DND-41 (cell line): ENCODE measurements at regions not wholly inside any gene's neighbourhood (a gene's known extent, or its start where the extent isn't known, plus 50 kb on each side); places are given as distances from the start of the nearest gene placed in this dataset.

Source experiments
- ATAC-seq: fragments of 200-7000 bp; cut with Tn5 transposase; 3 replicates; pipeline ENCODE4 v1.9.1; 2021; ENCODE audit warnings: low read depth; ENCODE audit not compliant: insufficient read depth
- DNase-seq: peaks from one replicate; pipeline ENCODE4 v3.0.0-alpha.2; 2020
- H2AFZ ChIP-seq: 2 replicates; pipeline ENCODE4 v1.6.0; 2012; ENCODE audit warnings: low read depth, low read length
- H3K27ac ChIP-seq: 2 replicates; pipeline ENCODE4 v1.5.1; 2012; ENCODE audit warnings: low read length, inconsistent platforms
- H3K27me3 ChIP-seq: fragments of 200-600 bp; sonication (generic); 2 replicates; pipeline ENCODE4 v1.6.0; 2012; ENCODE audit warnings: low read length, mild to moderate bottlenecking, inconsistent platforms; ENCODE audit not compliant: insufficient read depth, poor library complexity
- H3K36me3 ChIP-seq: 2 replicates; pipeline ENCODE4 v1.5.1; 2012; ENCODE audit warnings: low read length, inconsistent platforms; ENCODE audit not compliant: insufficient read depth
- H3K4me1 ChIP-seq: 2 replicates; pipeline ENCODE4 v1.5.1; 2012; ENCODE audit warnings: mild to moderate bottlenecking, low read length; ENCODE audit not compliant: insufficient read depth
- H3K4me2 ChIP-seq: 2 replicates; pipeline ENCODE4 v1.6.0; 2012; ENCODE audit warnings: mild to moderate bottlenecking, moderate library complexity, low read length, inconsistent platforms; ENCODE audit not compliant: insufficient read depth
- H3K4me3 ChIP-seq, 2 experiments: fragments of 200-600 bp in 1 of 2; shearing (Covaris generic) in 1 of 2; 2 replicates each; pipeline ENCODE4 v1.5.1; 2012 to 2016; ENCODE audit warnings: inconsistent platforms in 2 of 2, low read length in 2 of 2, mild to moderate bottlenecking in 2 of 2, low read depth in 1 of 2, moderate library complexity in 1 of 2
- H3K79me2 ChIP-seq: 2 replicates; pipeline ENCODE4 v1.6.0; 2012; ENCODE audit warnings: low read length, inconsistent platforms; ENCODE audit not compliant: insufficient read depth
- H3K9ac ChIP-seq: 2 replicates; pipeline ENCODE4 v1.6.0; 2012; ENCODE audit warnings: low read depth, mild to moderate bottlenecking, inconsistent platforms, low read length, moderate library complexity
- H3K9me3 ChIP-seq: 2 replicates; pipeline ENCODE4 v1.5.1; 2012; ENCODE audit warnings: low read length, moderate library complexity, mild to moderate bottlenecking, inconsistent platforms; ENCODE audit not compliant: insufficient read depth, severe bottlenecking
- H4K20me1 ChIP-seq: 2 replicates; pipeline ENCODE4 v1.6.0; 2012; ENCODE audit warnings: low read length; ENCODE audit not compliant: insufficient read depth
- CTCF ChIP-seq: IDR thresholded peaks from 2 replicates; pipeline ENCODE4 v1.5.1; 2012; ENCODE audit warnings: borderline replicate concordance, low read length, moderate library complexity, mild to moderate bottlenecking; ENCODE audit not compliant: poor library complexity, severe bottlenecking; ENCODE audit errors: extremely low read depth
- EZH2 ChIP-seq: IDR thresholded peaks from 3 replicates; pipeline ENCODE4 v1.6.1; 2012; ENCODE audit warnings: borderline replicate concordance, low read depth, mild to moderate bottlenecking, moderate library complexity, low read length, inconsistent platforms; ENCODE audit not compliant: severe bottlenecking

GRCh38 chr6:113258771-113259170 lies 598.4 kb upstream of the MARCKS start:
- no peak overlapping the region for H3K27ac ChIP-seq
- H3K4me2 ChIP-seq: no peak overlapping the region
- DNase-seq (no peak), ATAC-seq (no peak)
- no peak overlapping the region for H2AFZ ChIP-seq
- no peaks in the 10 kb centered on the region for H3K27me3 ChIP-seq
- H3K79me2 ChIP-seq: no peaks in the 10 kb centered on the region
- no peak overlapping the region for H3K9ac ChIP-seq
- no peak overlapping the region for H3K4me3 ChIP-seq
- TF ChIP-seq EZH2 (no peak), CTCF (no peak)
- H3K36me3 ChIP-seq: no peaks in the 10 kb centered on the region
- H3K9me3 ChIP-seq: no peaks in the 10 kb centered on the region
- no peaks in the 10 kb centered on the region for H4K20me1 ChIP-seq
- H3K4me1 ChIP-seq: no peaks in the 10 kb centered on the region

GRCh38 chr6:113271437-113271836 lies 585.7 kb upstream of the MARCKS start:
- H3K9ac ChIP-seq: no peak overlapping the region
- no peaks in the 10 kb centered on the region for H4K20me1 ChIP-seq
- H3K4me3 ChIP-seq: no peak overlapping the region
- H3K9me3 ChIP-seq: peaks cover 23% of the 10 kb centered on the region
- TF ChIP-seq EZH2 (no peak), CTCF (no peak)
- no peaks in the 10 kb centered on the region for H3K36me3 ChIP-seq
- no peak overlapping the region for H3K4me2 ChIP-seq
- no peaks in the 10 kb centered on the region for H3K27me3 ChIP-seq
- H3K27ac ChIP-seq: no peak overlapping the region
- H3K4me1 ChIP-seq: no peaks in the 10 kb centered on the region
- no peak for DNase-seq
- H3K79me2 ChIP-seq: no peaks in the 10 kb centered on the region
- ATAC-seq: no peak
- no peak overlapping the region for H2AFZ ChIP-seq

- ATAC-seq: no peak
- Histone ChIP-seq H4K20me1 (no peaks in the 10 kb centered on the region), H3K4me2 (no peak overlapping the region), H3K4me1 (no peaks in the 10 kb centered on the region), H3K9me3 (no peaks in the 10 kb centered on the region), H2AFZ (no peak overlapping the region), H3K79me2 (no peaks in the 10 kb centered on the region), H3K27me3 (no peaks in the 10 kb centered on the region), H3K4me3 (no peak overlapping the region), H3K36me3 (no peaks in the 10 kb centered on the region), H3K27ac (no peak overlapping the region), H3K9ac (no peak overlapping the region)
- no peak for DNase-seq
- TF ChIP-seq CTCF (no peak), EZH2 (no peak)
Observed at GRCh38 chr6:113276601-113277000, 580.5 kb upstream of the MARCKS start.

GRCh38 chr6:113277111-113277510 lies 580.0 kb upstream of the MARCKS start:
- H4K20me1 ChIP-seq: no peaks in the 10 kb centered on the region
- no peak for TF ChIP-seq CTCF
- no peak for TF ChIP-seq EZH2
- H3K4me2 ChIP-seq: no peak overlapping the region
- no peak overlapping the region for H3K27ac ChIP-seq
- ATAC-seq (no peak), DNase-seq (no peak)
- H3K9ac ChIP-seq: no peak overlapping the region
- H2AFZ ChIP-seq: no peak overlapping the region
- H3K4me1 ChIP-seq: no peaks in the 10 kb centered on the region
- H3K36me3 ChIP-seq: no peaks in the 10 kb centered on the region
- H3K4me3 ChIP-seq: no peak overlapping the region
- H3K9me3 ChIP-seq: no peaks in the 10 kb centered on the region
- H3K79me2 ChIP-seq: no peaks in the 10 kb centered on the region
- no peaks in the 10 kb centered on the region for H3K27me3 ChIP-seq
